ENCODE measurements at regions not wholly inside any gene's neighbourhood (a gene's known extent, or its start where the extent isn't known, plus 50 kb on each side); places are given as distances from the start of the nearest gene placed in this dataset.
"Not testable (repeated sequence)": the region's sequence is repeated elsewhere in the genome, so short reads cannot be mapped to it uniquely, and the experiment has no call there.

- ChIA-PET CTCF (no interaction called here), POLR2A (no interaction called here)
Measured at GRCh38 chr7:32694182-32694581, 197.4 kb downstream of the KBTBD2 start.

GRCh38 chr7:32691965-32692815, 196.9 kb downstream of the AVL9 start:
- POLR2A ChIA-PET, CTCF ChIA-PET: not testable (repeated sequence)

- CTCF ChIA-PET = not testable (repeated sequence)
Measured at GRCh38 chr7:32688092-32688491, 192.8 kb downstream of the AVL9 start.

GRCh38 chr7:32681174-32681518, 185.9 kb downstream of the AVL9 start:
- ChIA-PET POLR2A (no interaction called here), CTCF (no interaction called here)

More at GRCh38 chr7:32688092-32688491, 192.8 kb downstream of the AVL9 start:
- POLR2A ChIA-PET = not testable (repeated sequence)

GRCh38 chr7:32680259-32681173, 185.2 kb downstream of the AVL9 start:
- ChIA-PET CTCF (no interaction called here), POLR2A (no interaction called here)

- POLR2A ChIA-PET = no interaction called here
- CTCF ChIA-PET = no interaction called here
Measured at GRCh38 chr7:32679192-32679591, 183.9 kb downstream of the AVL9 start.

- CTCF ChIA-PET = no interaction called here
- POLR2A ChIA-PET = no interaction called here
Measured at GRCh38 chr7:32677593-32677992, 182.3 kb downstream of the AVL9 start.

- POLR2A ChIA-PET = no interaction called here
- CTCF ChIA-PET = no interaction called here
Measured at GRCh38 chr7:32676249-32676941, 181.1 kb downstream of the AVL9 start.

- POLR2A ChIA-PET = no interaction called here
- CTCF ChIA-PET = no interaction called here
Measured at GRCh38 chr7:32673275-32673983, 178.1 kb downstream of the AVL9 start.

- ChIA-PET CTCF (no interaction called here), POLR2A (no interaction called here)
Measured at GRCh38 chr7:32670110-32671025, 175.1 kb downstream of the AVL9 start.

- POLR2A ChIA-PET, CTCF ChIA-PET: not testable (repeated sequence)
Measured at GRCh38 chr7:32669173-32669870, 174.0 kb downstream of the AVL9 start.

- CTCF ChIA-PET = not testable (repeated sequence)
Measured at GRCh38 chr7:32668387-32669097, 173.3 kb downstream of the AVL9 start.

GRCh38 chr7:32667586-32667985, 172.3 kb downstream of the AVL9 start:
- POLR2A ChIA-PET, CTCF ChIA-PET: not testable (repeated sequence)

More at GRCh38 chr7:32668387-32669097, 173.3 kb downstream of the AVL9 start:
- POLR2A ChIA-PET = not testable (repeated sequence)

- CTCF ChIA-PET, POLR2A ChIA-PET: not testable (repeated sequence)
Measured at GRCh38 chr7:32663805-32664211, 168.5 kb downstream of the AVL9 start.

GRCh38 chr7:32662509-32662908, 167.2 kb downstream of the AVL9 start:
- POLR2A ChIA-PET, CTCF ChIA-PET: not testable (repeated sequence)

GRCh38 chr7:32661929-32662328, 166.6 kb downstream of the AVL9 start:
- CTCF ChIA-PET = no interaction called here
- POLR2A ChIA-PET = no interaction called here

GRCh38 chr7:32661501-32661900, 166.2 kb downstream of the AVL9 start:
- POLR2A ChIA-PET = no interaction called here

GRCh38 chr7:32660936-32661335, 165.6 kb downstream of the AVL9 start:
- POLR2A ChIA-PET = no interaction called here
- CTCF ChIA-PET = no interaction called here

More at GRCh38 chr7:32661501-32661900, 166.2 kb downstream of the AVL9 start:
- CTCF ChIA-PET = no interaction called here
